ENCODE measurements at regions not wholly inside any gene's neighbourhood (a gene's known extent, or its start where the extent isn't known, plus 50 kb on each side); places are given as distances from the start of the nearest gene placed in this dataset.
"Not testable (repeated sequence)": the region's sequence is repeated elsewhere in the genome, so short reads cannot be mapped to it uniquely, and the experiment has no call there.

- Histone ChIP-seq H3K36me3 (no peaks in the 10 kb centered on the region), H3K4me3 (no peak overlapping the region), H3K4me1 (no peaks in the 10 kb centered on the region), H3K27me3 (no peaks in the 10 kb centered on the region), H3K27ac (no peak overlapping the region), H3K9me3 (peaks cover 0 to 4% (median 1%) of the 10 kb centered on the region in 4 donors)
- WGBS, 2 donors: 93 to 96% methylated on average over 5 of the region's 5 CpGs
- DNase-seq: no peak
- TF ChIP-seq EP300 (IDR thresholded peaks at IDR 0.05) (no peak), POLR2AphosphoS5 (IDR thresholded peaks at IDR 0.05) (no peak), POLR2A (IDR thresholded peaks at IDR 0.05) (no peak), CTCF (IDR thresholded peaks at IDR 0.05) (no peak)
- intact Hi-C loops (cut with DNase I): no loop called here
Measured at GRCh38 chr2:155599834-155600233, 732.7 kb downstream of the NR4A2 start.

- DNase-seq: no peak
- Histone ChIP-seq H3K4me1 (no peaks in the 10 kb centered on the region), H3K36me3 (no peaks in the 10 kb centered on the region), H3K27me3 (no peaks in the 10 kb centered on the region), H3K27ac (no peak overlapping the region), H3K4me3 (no peak overlapping the region), H3K9me3 (no peaks in the 10 kb centered on the region)
- TF ChIP-seq EP300 (IDR thresholded peaks at IDR 0.05): no peak
- no peak for TF ChIP-seq POLR2AphosphoS5 (IDR thresholded peaks at IDR 0.05)
- WGBS, 2 donors: 70 to 82% methylated on average over 2 of the region's 2 CpGs
- intact Hi-C loops (cut with DNase I): no loop called here
Measured at GRCh38 chr2:155583674-155584195, 748.8 kb downstream of the NR4A2 start.

GRCh38 chr2:155574941-155575340 lies 757.6 kb downstream of the NR4A2 start:
- DNase-seq: no peak
- Histone ChIP-seq H3K27ac (no peak overlapping the region), H3K4me1 (no peaks in the 10 kb centered on the region), H3K9me3 (no peaks in the 10 kb centered on the region), H3K27me3 (no peaks in the 10 kb centered on the region), H3K4me3 (no peak overlapping the region), H3K36me3 (no peaks in the 10 kb centered on the region)
- TF ChIP-seq CTCF (IDR thresholded peaks at IDR 0.05) (no peak), EP300 (IDR thresholded peaks at IDR 0.05) (no peak), POLR2A (IDR thresholded peaks at IDR 0.05) (no peak), POLR2AphosphoS5 (IDR thresholded peaks at IDR 0.05) (no peak)
- intact Hi-C loops (cut with DNase I): no loop called here
- 67 to 84% methylated on average over 1 of the region's 1 CpG for WGBS, 2 donors

- Histone ChIP-seq H3K4me1 (no peaks in the 10 kb centered on the region), H3K36me3 (no peaks in the 10 kb centered on the region), H3K9me3 (no peaks in the 10 kb centered on the region), H3K27ac (no peak overlapping the region), H3K27me3 (no peaks in the 10 kb centered on the region), H3K4me3 (peak overlapping the region in 2 of 4 donors; percentile 1 to 42)
- WGBS, 2 donors: 91 to 93% methylated on average over 3 of the region's 3 CpGs
- no peak for DNase-seq
- intact Hi-C loops (cut with DNase I): no loop called here
- no peak for TF ChIP-seq CTCF (IDR thresholded peaks at IDR 0.05)
- no peak for TF ChIP-seq EP300 (IDR thresholded peaks at IDR 0.05)
- no peak for TF ChIP-seq POLR2AphosphoS5 (IDR thresholded peaks at IDR 0.05)
- TF ChIP-seq POLR2A (IDR thresholded peaks at IDR 0.05): no peak
Measured at GRCh38 chr2:155547571-155547970, 785.0 kb downstream of the NR4A2 start.

GRCh38 chr2:155546721-155547555 lies 785.6 kb downstream of the NR4A2 start:
- H3K9me3 ChIP-seq: no peaks in the 10 kb centered on the region
- H3K4me1 ChIP-seq: no peaks in the 10 kb centered on the region
- intact Hi-C loops (cut with DNase I): no loop called here
- peak overlapping the region in 2 of 4 donors; percentile 1 to 42 for H3K4me3 ChIP-seq
- no peak for TF ChIP-seq CTCF (IDR thresholded peaks at IDR 0.05)
- TF ChIP-seq POLR2AphosphoS5 (IDR thresholded peaks at IDR 0.05): no peak
- no peak for TF ChIP-seq POLR2A (IDR thresholded peaks at IDR 0.05)
- TF ChIP-seq EP300 (IDR thresholded peaks at IDR 0.05): no peak
- DNase-seq: no peak
- H3K36me3 ChIP-seq: no peaks in the 10 kb centered on the region
- 83 to 94% methylated on average over 11 of the region's 11 CpGs for WGBS, 2 donors
- H3K27me3 ChIP-seq: no peaks in the 10 kb centered on the region
- no peak overlapping the region for H3K27ac ChIP-seq

- H3K9me3 ChIP-seq; DNase-seq; H3K36me3 ChIP-seq; intact Hi-C loops (cut with DNase I); H3K27me3 ChIP-seq; H3K27ac ChIP-seq; H3K4me3 ChIP-seq; H3K4me1 ChIP-seq: not testable (repeated sequence)
- WGBS, 2 donors: 87 to 94% methylated on average over 5 of the region's 5 CpGs
Measured at GRCh38 chr2:155539028-155539427, 793.5 kb downstream of the NR4A2 start.

All from sigmoid colon (tissue), 6 donors.